GM19351 (cell line): ENCODE measurements at regions not wholly inside any gene's neighbourhood (a gene's known extent, or its start where the extent isn't known, plus 50 kb on each side); places are given as distances from the start of the nearest gene placed in this dataset.

Experiments used
- ATAC-seq: cut with Tn5 transposase; IDR thresholded peaks from one replicate; pipeline ENCODE4 v1.9.1; 2021; ENCODE audit warnings: mild to moderate bottlenecking, moderate library complexity; ENCODE audit not compliant: unreplicated experiment

- no peak for ATAC-seq
Observed at GRCh38 chr11:116537121-116537520, 235.7 kb downstream of the BUD13 start.

DNA sequence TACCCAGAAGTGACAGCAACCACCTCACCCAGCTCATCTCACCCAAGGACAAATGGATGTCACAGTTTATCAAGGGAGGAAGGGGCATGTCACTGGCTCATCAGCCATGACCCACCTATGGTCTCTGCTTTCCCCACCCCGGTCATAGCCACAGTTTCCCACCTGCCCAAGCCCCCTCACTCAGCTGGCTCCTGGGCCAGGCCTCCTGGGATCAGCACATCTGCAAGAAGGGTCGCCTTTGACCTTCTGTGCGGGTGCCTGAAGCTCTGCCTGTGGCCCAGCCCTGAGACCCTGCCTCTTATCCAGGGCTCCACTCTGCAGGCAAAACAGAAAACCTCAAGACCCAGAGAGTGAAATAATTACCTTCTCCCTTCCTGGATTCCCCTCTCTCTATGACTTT lies 236.4 kb downstream of the BUD13 start:
- no peak for ATAC-seq

DNA sequence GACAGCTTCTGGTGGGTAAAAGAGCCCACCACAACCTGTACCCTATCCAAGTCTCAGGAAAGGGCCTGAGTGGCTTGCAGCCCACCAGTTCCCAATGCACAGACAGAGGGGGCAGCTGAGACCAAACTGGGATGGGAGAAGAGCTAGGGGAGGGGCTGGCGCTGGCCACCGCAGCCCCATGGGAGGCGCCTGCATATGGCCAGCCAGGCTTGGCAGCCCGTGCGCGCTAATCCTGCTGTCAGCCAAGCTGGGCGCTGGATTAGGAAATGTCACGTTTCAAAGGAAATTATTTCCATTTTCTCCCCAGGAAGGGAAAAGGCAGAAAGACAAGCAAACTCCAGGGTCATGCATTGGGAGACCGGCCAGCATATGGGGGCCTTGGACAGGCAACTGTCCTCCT lies 236.8 kb downstream of the BUD13 start:
- no peak for ATAC-seq

- no peak for ATAC-seq
Observed at GRCh38 chr11:116535120-116535519, 237.7 kb downstream of the BUD13 start.

- no peak for ATAC-seq
Observed at GRCh38 chr11:116534270-116534975, 238.4 kb downstream of the BUD13 start.

- no peak for ATAC-seq
Observed at GRCh38 chr11:116533186-116533825, 239.5 kb downstream of the BUD13 start.

- no peak for ATAC-seq
Observed at GRCh38 chr11:116532066-116532465, 240.7 kb downstream of the BUD13 start.

GRCh38 chr11:116530705-116531104 lies 242.1 kb downstream of the BUD13 start:
- ATAC-seq = no peak

- ATAC-seq = no peak
Observed at GRCh38 chr11:116529271-116529670, 243.5 kb downstream of the BUD13 start.

GRCh38 chr11:116527180-116527991 lies 245.4 kb downstream of the BUD13 start:
- no peak for ATAC-seq

DNA sequence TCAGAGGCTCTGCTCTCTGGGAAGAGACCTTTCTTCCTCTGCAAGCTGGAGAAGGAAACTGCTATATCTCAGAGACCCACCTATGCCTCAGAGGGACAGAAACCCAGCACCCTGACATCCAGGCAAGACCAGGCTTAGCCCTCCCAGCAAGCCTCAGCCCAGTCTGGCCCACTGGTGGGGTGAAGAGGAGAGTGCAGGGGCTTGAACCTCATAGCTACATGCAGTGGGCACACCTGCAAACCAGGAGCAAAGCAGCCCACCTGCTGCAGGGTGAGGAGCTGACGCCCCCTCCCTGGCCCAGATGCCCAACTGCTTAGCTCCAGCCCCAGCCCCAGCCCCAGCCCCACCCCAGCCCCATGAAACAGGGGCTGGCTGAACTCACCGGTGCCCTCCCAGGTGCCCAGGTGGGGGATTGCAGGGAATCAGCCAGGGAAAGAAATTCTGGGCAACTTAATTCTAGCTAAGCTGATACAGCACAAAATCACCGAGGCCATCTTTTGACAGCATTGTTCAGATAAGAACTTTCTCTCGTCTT lies 246.8 kb downstream of the BUD13 start:
- ATAC-seq = no peak

- ATAC-seq = peak; percentile 98
Observed at GRCh38 chr11:116519499-116519898, 253.3 kb downstream of the BUD13 start.

GRCh38 chr11:116518141-116518540 lies 254.6 kb downstream of the BUD13 start:
- no peak for ATAC-seq

DNA sequence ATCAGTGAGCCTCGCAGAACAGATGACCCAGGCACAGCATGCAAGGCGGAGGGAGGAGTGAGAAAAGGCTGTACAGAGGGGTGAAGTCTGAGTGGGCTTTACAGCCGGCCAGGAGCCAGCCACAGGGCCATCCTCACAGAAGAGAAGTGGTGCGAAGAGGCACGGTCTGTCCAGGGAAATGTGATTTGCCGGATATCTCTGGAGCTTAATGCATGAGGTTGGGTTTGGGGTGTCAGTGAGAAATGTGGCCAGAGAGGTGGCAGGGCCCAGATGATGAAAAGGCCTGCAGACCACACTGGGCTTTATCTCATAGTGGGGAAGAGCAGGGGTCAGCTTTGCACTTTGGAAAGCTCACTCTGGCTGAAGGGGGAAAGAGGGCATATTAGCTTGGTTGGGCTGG lies 255.2 kb downstream of the BUD13 start:
- no peak for ATAC-seq

DNA sequence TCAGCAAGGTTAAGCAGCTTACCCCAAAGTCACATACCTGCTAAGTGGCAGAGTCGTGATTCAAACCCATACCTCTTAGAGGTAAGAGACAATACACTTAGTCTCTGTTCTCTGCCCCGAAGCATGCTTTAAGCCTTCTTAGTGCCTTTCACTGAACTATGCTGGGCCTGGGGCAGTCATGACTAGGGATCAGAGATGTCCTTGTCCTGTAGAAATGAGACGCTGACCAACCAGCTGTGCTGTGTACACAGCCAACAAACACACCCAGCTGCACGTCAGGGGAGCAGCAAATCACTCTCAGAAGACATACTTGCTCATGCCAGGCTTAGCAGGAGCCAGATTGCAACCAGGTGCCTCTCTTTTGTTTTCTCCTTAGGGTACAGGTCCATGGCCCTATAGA lies 255.7 kb downstream of the BUD13 start:
- ATAC-seq = no peak

GRCh38 chr11:116515664-116516184 lies 257.1 kb downstream of the BUD13 start:
- no peak for ATAC-seq

GRCh38 chr11:116513894-116514293 lies 258.9 kb downstream of the BUD13 start:
- ATAC-seq = no peak

DNA sequence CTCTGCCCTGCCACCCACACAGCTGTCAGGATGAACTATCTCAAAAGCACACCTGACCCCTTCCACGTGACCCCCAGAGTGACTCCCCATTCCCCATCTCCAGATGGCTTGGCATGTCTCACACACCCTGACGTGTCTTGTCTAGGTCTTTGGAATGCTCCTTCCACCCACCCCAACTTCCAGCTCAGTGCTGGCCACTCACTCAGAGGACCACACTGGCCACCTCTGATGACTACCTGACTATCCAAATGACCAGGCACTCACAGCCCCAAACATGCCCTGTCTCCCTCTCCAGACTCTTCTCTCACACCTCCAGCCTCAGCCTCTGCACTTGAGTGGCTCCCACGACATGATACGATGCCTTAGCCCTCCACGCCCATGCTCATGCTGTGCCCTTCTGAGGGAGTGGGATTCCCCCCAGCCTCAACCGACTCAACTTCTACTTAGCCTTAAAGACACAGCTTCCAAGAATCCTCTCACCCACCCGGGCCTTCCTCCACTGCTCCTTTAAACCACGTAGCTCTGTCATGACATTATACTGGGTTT lies 259.4 kb downstream of the BUD13 start:
- ATAC-seq = no peak

GRCh38 chr11:116512841-116513240 lies 259.9 kb downstream of the BUD13 start:
- ATAC-seq = no peak

- ATAC-seq = no peak
Observed at GRCh38 chr11:116511684-116512083, 261.1 kb downstream of the BUD13 start.
